ENCODE measurements at regions not wholly inside any gene's neighbourhood (a gene's known extent, or its start where the extent isn't known, plus 50 kb on each side); places are given as distances from the start of the nearest gene placed in this dataset.

- H3K4me3 ChIP-seq (ENCODE audit: control insufficient read depth, low read depth, low read length) = no peak overlapping the region
- TF ChIP-seq CTCF (IDR thresholded peaks at IDR 0.05; ENCODE audit: control insufficient read depth, insufficient read depth, low read depth, low read length, missing control alignments) = no peak
- no peak for DNase-seq (ENCODE audit: low read depth)
Observed at GRCh38 chr13:50261130-50261901, 246.1 kb downstream of the KCNRG start.

GRCh38 chr13:50267066-50267465 lies 251.8 kb downstream of the KCNRG start:
- no peak for TF ChIP-seq CTCF (IDR thresholded peaks at IDR 0.05; ENCODE audit: control insufficient read depth, insufficient read depth, low read depth, low read length, missing control alignments)
- H3K4me3 ChIP-seq (ENCODE audit: control insufficient read depth, low read depth, low read length) = no peak overlapping the region
- no peak for DNase-seq (ENCODE audit: low read depth)

GRCh38 chr13:50267917-50268316 lies 252.7 kb downstream of the KCNRG start:
- H3K4me3 ChIP-seq (ENCODE audit: control insufficient read depth, low read depth, low read length) = no peak overlapping the region
- no peak for TF ChIP-seq CTCF (IDR thresholded peaks at IDR 0.05; ENCODE audit: control insufficient read depth, insufficient read depth, low read depth, low read length, missing control alignments)
- no peak for DNase-seq (ENCODE audit: low read depth)

GRCh38 chr13:50268500-50268899 lies 253.3 kb downstream of the KCNRG start:
- peak; percentile 31 for TF ChIP-seq CTCF (IDR thresholded peaks at IDR 0.05; ENCODE audit: control insufficient read depth, insufficient read depth, low read depth, low read length, missing control alignments)
- no peak for DNase-seq (ENCODE audit: low read depth)
- H3K4me3 ChIP-seq (ENCODE audit: control insufficient read depth, low read depth, low read length) = no peak overlapping the region

- DNase-seq (ENCODE audit: low read depth) = no peak
- H3K4me3 ChIP-seq (ENCODE audit: control insufficient read depth, low read depth, low read length) = no peak overlapping the region
- TF ChIP-seq CTCF (IDR thresholded peaks at IDR 0.05; ENCODE audit: control insufficient read depth, insufficient read depth, low read depth, low read length, missing control alignments) = no peak
Observed at GRCh38 chr13:50274181-50274580, 258.9 kb downstream of the KCNRG start.

GRCh38 chr13:50275392-50276063 lies 260.3 kb downstream of the KCNRG start:
- no peak for DNase-seq (ENCODE audit: low read depth)

More at GRCh38 chr13:50275392-50276063, 260.3 kb downstream of the KCNRG start:
- no peak overlapping the region for H3K4me3 ChIP-seq (ENCODE audit: control insufficient read depth, low read depth, low read length)
- TF ChIP-seq CTCF (IDR thresholded peaks at IDR 0.05; ENCODE audit: control insufficient read depth, insufficient read depth, low read depth, low read length, missing control alignments) = no peak

Measured in AG09309 (cell line).